ENCODE measurements at regions not wholly inside any gene's neighbourhood (a gene's known extent, or its start where the extent isn't known, plus 50 kb on each side); places are given as distances from the start of the nearest gene placed in this dataset.

DNA sequence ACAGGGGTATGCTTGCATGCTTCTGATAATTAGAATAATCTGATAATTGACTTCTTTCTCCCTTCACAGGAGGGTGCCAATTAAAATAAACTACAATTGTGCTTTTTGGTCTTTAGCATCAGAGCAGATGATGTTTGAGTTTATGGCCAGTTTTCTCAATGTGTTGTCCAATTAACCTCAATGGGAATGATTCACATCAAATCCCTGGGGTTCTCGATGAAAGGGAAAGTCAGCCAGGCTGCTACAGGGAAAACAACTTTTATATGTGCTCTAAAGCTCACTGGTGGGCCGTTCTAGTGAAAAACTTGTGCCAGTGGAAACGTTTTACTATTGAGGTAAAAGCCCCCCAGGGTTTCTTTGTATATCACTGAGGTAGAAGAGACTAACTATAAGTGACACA is 887.3 kb upstream of the CRIM1 start:
- Mint-ChIP-seq H3K4me3 (ENCODE audit: unreplicated experiment) (no peak overlapping the region), H3K36me3 (ENCODE audit: low read depth, unreplicated experiment) (no peaks in the 10 kb centered on the region), H3K27me3 (ENCODE audit: low read depth, unreplicated experiment) (no peaks in the 10 kb centered on the region), H3K9me3 (ENCODE audit: unreplicated experiment) (no peaks in the 10 kb centered on the region), H3K4me1 (ENCODE audit: low read depth, unreplicated experiment) (peaks cover 21% of the 10 kb centered on the region), H3K27ac (ENCODE audit: unreplicated experiment) (no peak overlapping the region)
- Histone ChIP-seq H3K9me3 (ENCODE audit: insufficient read depth, low read depth, low read length) (no peaks in the 10 kb centered on the region), H4K20me1 (ENCODE audit: insufficient read depth, low read length) (no peaks in the 10 kb centered on the region), H3K79me2 (ENCODE audit: insufficient read depth, low read length) (no peaks in the 10 kb centered on the region), H2AFZ (ENCODE audit: low read depth, low read length) (peak overlapping the region; percentile 33), H3K4me2 (ENCODE audit: low read length) (peak overlapping the region; percentile 44), H3K4me3 (ENCODE audit: insufficient read depth, low read depth, low read length) (no peak overlapping the region), H3K9ac (ENCODE audit: low read length) (no peak overlapping the region), H3K27me3 (ENCODE audit: insufficient read depth, low read length) (no peaks in the 10 kb centered on the region), H3K4me1 (ENCODE audit: insufficient read depth, low read length) (peaks cover 11% of the 10 kb centered on the region), H3K27ac (ENCODE audit: low read depth, low read length) (no peak overlapping the region), H3K36me3 (ENCODE audit: insufficient read depth, low read length) (no peaks in the 10 kb centered on the region)
- DNase-seq (ENCODE audit: low read depth) (no peak), FAIRE-seq (no peak)
- TF ChIP-seq EZH2 (IDR thresholded peaks at IDR 0.05; ENCODE audit: insufficient read depth, low read length) = no peak

GRCh38 chr2:35463805-35464596 is 891.6 kb upstream of the CRIM1 start:
- Mint-ChIP-seq H3K27ac (ENCODE audit: unreplicated experiment) (peak overlapping the region; percentile 89), H3K9me3 (ENCODE audit: unreplicated experiment) (no peaks in the 10 kb centered on the region), H3K4me3 (ENCODE audit: unreplicated experiment) (no peak overlapping the region), H3K4me1 (ENCODE audit: low read depth, unreplicated experiment) (peaks cover 39% of the 10 kb centered on the region), H3K36me3 (ENCODE audit: low read depth, unreplicated experiment) (no peaks in the 10 kb centered on the region), H3K27me3 (ENCODE audit: low read depth, unreplicated experiment) (no peaks in the 10 kb centered on the region)
- Histone ChIP-seq H3K36me3 (ENCODE audit: insufficient read depth, low read length) (no peaks in the 10 kb centered on the region), H3K9me3 (ENCODE audit: insufficient read depth, low read depth, low read length) (no peaks in the 10 kb centered on the region), H3K4me1 (ENCODE audit: insufficient read depth, low read length) (peaks cover 27% of the 10 kb centered on the region), H4K20me1 (ENCODE audit: insufficient read depth, low read length) (no peaks in the 10 kb centered on the region), H3K4me2 (ENCODE audit: low read length) (peak overlapping the region; percentile 28), H2AFZ (ENCODE audit: low read depth, low read length) (no peak overlapping the region), H3K27ac (ENCODE audit: low read depth, low read length) (no peak overlapping the region), H3K4me3 (ENCODE audit: insufficient read depth, low read depth, low read length) (no peak overlapping the region), H3K9ac (ENCODE audit: low read length) (no peak overlapping the region), H3K27me3 (ENCODE audit: insufficient read depth, low read length) (no peaks in the 10 kb centered on the region), H3K79me2 (ENCODE audit: insufficient read depth, low read length) (no peaks in the 10 kb centered on the region)
- no peak for FAIRE-seq
- peak; percentile 47 for DNase-seq (ENCODE audit: low read depth)
- TF ChIP-seq CTCF (IDR thresholded peaks at IDR 0.05; ENCODE audit: insufficient read depth, low read depth, low read length) (no peak), EZH2 (IDR thresholded peaks at IDR 0.05; ENCODE audit: insufficient read depth, low read length) (no peak)

- Mint-ChIP-seq H3K4me1 (ENCODE audit: low read depth, unreplicated experiment) (peaks cover 36% of the 10 kb centered on the region), H3K27me3 (ENCODE audit: low read depth, unreplicated experiment) (no peaks in the 10 kb centered on the region), H3K36me3 (ENCODE audit: low read depth, unreplicated experiment) (no peaks in the 10 kb centered on the region), H3K9me3 (ENCODE audit: unreplicated experiment) (no peaks in the 10 kb centered on the region), H3K4me3 (ENCODE audit: unreplicated experiment) (peak overlapping the region; percentile 66), H3K27ac (ENCODE audit: unreplicated experiment) (peak overlapping the region; percentile 99)
- DNase-seq (ENCODE audit: low read depth) (peak; percentile 89), FAIRE-seq (peak; percentile 17)
- H3K27ac ChIP-seq (ENCODE audit: low read depth, low read length) = peak overlapping the region; percentile 77
- H4K20me1 ChIP-seq (ENCODE audit: insufficient read depth, low read length) = no peaks in the 10 kb centered on the region
- no peak overlapping the region for H2AFZ ChIP-seq (ENCODE audit: low read depth, low read length)
- H3K4me1 ChIP-seq (ENCODE audit: insufficient read depth, low read length) = peaks cover 27% of the 10 kb centered on the region
- no peaks in the 10 kb centered on the region for H3K36me3 ChIP-seq (ENCODE audit: insufficient read depth, low read length)
- H3K9ac ChIP-seq (ENCODE audit: low read length) = peak overlapping the region; percentile 72
- H3K4me3 ChIP-seq (ENCODE audit: insufficient read depth, low read depth, low read length) = peak overlapping the region; percentile 41
- H3K4me2 ChIP-seq (ENCODE audit: low read length) = peak overlapping the region; percentile 75
- no peaks in the 10 kb centered on the region for H3K27me3 ChIP-seq (ENCODE audit: insufficient read depth, low read length)
- no peak for TF ChIP-seq EZH2 (IDR thresholded peaks at IDR 0.05; ENCODE audit: insufficient read depth, low read length)
- TF ChIP-seq CTCF (IDR thresholded peaks at IDR 0.05; ENCODE audit: insufficient read depth, low read depth, low read length) = no peak
- H3K79me2 ChIP-seq (ENCODE audit: insufficient read depth, low read length) = no peaks in the 10 kb centered on the region
- no peaks in the 10 kb centered on the region for H3K9me3 ChIP-seq (ENCODE audit: insufficient read depth, low read depth, low read length)
Measured at GRCh38 chr2:35462226-35462998, 893.2 kb upstream of the CRIM1 start.
